ENCODE measurements at regions not wholly inside any gene's neighbourhood (a gene's known extent, or its start where the extent isn't known, plus 50 kb on each side); places are given as distances from the start of the nearest gene placed in this dataset.
"Not testable (repeated sequence)": the region's sequence is repeated elsewhere in the genome, so short reads cannot be mapped to it uniquely, and the experiment has no call there.

DNA sequence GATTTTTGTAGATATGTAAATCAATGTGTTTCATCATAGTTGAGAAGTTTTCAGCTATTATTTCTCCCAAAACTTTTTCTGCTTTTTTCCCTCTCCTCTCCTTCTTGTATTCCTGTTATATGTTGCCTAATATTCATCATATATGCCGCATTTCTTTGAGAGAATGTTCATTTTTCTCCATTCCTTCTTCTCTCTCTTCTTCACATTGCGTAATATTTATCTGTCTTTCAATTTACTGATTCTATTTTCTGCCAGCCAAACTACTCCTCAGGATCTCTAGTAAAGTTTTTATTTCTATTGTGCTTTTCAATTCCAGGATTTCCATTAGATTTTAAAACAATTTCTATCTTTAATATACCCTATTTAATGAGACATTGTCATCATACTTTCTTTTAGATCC is 896.8 kb downstream of the EPHA7 start:
- no peak for DNase-seq (ENCODE audit: low read depth in 3 of 3)

DNA sequence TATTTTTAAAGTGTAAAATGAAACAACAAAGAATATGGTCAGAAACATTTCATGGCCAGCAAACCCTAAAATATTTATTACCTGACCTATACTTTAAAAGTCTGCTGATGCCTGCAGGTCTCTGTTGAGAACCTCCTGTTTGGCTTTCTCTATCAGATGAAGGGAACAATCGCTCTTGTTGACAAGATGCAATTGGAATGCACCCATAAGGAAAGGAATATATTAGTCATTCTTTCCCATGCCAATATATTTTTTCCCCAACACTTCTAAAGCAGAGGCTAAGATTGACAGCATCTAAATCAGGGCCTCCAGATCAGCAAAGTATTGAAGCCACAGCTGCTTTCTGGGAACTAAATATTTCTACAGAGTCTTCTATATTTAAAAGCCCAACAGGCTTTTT is 897.8 kb downstream of the EPHA7 start:
- DNase-seq (ENCODE audit: low read depth in 3 of 3): no peak

DNA sequence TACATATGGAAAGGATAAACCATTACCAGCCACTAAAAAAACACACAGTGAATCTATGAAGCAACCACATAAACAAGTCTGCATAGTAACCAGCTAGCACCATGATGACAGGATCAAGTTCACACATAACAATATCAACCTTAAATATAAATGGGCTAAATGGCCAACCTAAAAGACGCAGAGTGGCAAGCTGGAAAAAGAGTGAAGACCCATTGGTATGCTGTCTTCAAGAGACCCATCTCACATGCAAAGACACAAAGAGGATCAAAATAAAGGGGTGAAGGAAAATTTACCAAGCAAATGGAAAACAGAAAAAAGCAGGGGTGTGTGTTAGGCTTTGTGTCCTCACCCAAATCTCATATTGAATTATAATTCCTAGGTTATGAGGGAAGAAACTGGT is 909.2 kb downstream of the EPHA7 start:
- no peak for DNase-seq (ENCODE audit: low read depth in 3 of 3)

DNA sequence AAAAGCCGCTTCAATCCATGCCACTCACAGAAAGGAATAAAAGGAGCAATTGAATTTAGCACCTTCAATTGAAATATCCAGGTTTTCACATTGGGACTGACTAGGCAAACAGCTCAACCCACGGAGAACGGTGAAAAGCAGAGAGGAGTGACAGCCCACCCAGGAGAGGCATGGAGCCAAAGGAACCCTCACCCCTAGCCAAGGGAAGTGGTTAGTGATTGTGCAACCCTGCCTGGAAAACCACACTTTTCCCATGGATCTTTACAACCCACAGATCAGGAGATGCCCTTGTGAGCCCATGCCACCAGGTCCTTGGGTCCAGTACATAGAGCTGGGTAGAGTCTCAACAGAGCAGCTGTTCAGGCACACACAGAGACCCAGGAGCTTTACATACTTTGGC is 911.8 kb downstream of the EPHA7 start:
- no peak for DNase-seq (ENCODE audit: low read depth in 3 of 3)

DNA sequence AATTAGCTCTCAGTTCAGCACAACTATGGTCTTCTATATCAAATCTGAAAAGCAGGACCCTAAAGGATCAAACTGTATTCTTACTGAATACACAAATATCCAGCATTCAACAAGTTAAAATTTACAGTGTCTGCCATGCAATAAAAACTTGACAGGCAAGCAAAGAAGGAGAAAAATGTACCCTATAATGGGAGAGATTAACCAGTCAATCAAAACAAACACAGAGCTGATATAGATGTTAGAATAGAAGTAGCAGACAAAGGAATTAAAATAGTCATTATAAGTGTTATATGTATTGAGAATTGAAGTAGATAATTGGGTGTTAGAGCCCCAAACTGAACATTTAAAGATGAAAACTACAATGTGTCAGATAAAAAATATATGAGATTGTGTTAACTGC is 914.9 kb downstream of the EPHA7 start:
- DNase-seq (ENCODE audit: low read depth in 3 of 3): no peak

DNA sequence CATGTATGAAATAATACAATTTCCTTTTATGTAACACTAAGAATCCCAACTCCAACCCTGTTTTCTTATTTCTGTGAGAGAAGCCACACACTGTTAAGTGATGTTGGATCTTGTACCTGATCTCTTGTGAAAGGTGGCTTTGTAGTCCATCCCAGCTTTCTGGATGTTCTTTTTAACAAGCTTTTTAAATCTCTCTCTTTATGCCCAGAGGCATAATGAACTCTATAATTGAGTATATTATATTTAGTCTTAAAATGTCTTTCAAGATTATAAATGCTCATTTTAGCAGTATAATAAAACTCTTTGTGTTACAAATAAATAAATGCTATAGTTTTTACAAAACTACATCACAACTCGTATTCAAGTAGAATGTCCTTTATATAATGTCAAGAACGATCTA is 922.1 kb downstream of the EPHA7 start:
- DNase-seq (ENCODE audit: low read depth in 3 of 3): no peak

DNA sequence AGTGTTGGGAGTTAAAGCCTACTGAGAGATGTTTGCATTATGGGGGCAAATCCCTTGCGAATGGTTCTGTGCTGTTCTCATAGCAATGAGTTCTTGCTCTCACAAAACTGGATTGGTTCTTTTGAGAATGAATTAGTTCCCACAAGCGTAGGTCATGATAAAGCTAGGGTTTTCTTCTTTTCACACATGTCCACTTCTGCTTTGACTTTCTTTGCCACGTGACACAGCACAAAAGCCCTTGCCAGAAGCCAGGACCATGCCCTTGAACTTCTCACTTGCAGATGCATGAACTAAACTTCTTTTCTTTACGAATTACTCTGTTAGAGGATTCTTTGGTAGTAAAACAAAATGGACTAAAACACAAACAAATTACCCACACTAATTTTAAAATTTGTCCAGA is 922.8 kb downstream of the EPHA7 start:
- no peak for DNase-seq (ENCODE audit: low read depth in 3 of 3)

DNA sequence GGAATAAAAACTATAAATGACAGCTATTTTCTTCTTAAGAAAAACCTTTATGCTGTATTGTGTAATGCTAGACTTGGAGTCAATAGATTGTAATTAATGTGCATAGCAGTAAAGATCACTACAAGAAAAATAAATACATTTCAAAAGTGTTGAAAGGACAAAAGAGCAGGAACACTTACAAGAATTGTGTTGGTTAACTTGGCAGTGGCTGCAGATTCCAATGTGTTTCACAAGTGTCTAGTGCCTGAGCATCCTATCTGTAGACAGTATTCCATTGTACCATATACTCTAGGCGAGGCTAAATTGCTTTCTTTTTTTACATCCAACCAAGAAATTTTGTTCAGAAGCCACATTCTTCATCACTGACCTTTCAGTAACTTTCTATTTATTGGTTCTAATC is 924.1 kb downstream of the EPHA7 start:
- DNase-seq (ENCODE audit: low read depth in 3 of 3): no peak

DNA sequence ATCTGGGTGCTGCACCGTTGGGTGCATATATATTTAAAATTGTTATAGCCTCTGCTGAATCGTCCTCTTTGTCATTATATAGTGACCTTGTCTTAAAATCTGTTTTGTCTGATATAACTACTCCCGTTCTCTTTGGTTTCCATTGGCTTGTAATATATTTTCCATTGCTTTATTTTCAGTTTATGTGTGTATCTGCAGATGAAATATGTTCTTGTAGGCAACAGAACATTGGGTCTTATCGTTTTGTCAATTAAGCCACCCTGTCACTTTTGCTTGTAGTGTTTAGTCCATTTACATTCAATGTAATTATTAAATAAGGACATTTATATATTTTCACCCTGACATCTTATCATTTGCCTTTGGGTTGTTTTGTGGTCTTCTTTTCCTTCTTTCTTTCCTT is 933.9 kb downstream of the EPHA7 start:
- DNase-seq (ENCODE audit: low read depth in 3 of 3): no peak

DNA sequence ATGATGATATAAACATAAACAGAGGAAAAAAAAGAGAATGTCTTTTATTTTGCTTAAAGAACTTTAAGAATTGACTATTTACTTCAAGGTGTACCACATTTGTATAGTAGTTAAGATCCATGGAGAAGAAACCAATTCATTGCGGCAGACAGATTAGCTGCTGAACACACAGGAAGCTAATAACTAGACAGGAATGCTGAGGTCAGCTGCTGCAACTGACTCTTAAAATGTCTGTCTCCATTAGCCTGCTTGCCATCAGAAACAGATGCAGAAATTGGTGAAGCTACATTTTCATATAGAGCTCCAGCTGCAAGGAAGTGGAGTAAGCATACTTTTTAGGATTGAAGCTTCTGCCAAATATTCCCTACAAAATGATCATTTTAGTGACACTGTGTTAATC is 939.5 kb downstream of the EPHA7 start:
- DNase-seq (ENCODE audit: low read depth in 3 of 3): no peak

DNA sequence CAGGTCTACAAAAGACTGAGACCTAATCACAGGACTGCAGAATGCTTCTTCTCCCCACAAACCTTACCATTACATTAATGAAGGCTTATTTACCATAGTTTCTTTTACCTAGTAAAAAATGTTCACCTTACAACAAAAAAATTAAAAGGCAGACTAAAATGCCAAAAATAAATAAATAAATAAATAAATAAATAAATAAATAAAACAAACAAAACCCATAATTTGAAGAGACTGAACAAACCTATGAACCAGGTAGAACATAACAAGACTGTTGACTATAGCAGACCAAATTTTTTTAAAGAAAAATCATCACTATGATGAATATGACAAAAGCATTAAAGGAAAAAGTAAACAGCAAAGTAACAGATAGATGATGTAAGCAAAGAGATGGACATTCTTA is 946.3 kb downstream of the EPHA7 start:
- no peak for DNase-seq (ENCODE audit: low read depth in 3 of 3)

DNA sequence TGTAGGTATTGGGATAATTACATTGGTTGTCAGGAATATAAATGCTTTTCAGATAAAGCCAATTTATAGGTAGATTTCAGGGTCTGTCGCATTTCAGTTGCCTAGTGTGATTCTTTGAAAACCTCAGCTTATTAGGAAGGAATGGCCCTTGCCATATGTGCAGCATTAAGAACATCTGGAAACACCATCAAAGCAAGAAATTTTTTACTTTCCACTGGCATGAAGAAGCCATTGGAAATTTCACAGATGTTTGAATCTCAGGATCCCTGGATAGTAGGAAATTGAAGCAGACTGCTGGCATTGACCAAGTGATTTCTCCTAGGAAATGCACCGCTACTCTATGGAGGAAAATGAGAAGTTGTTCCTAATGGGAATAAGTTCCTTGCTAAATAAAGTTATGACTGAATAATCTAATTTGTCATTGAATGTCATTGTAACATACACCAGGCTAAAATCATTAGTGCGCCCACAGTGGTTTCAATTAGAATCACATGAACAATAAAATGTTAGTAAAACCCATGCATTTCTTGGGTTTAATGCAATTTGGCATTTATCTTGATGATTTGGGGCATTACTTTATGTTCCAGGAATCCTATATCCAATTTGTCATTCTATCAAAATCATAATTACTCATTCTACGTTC is 950.1 kb downstream of the EPHA7 start:
- DNase-seq (ENCODE audit: low read depth in 3 of 3): no peak

DNA sequence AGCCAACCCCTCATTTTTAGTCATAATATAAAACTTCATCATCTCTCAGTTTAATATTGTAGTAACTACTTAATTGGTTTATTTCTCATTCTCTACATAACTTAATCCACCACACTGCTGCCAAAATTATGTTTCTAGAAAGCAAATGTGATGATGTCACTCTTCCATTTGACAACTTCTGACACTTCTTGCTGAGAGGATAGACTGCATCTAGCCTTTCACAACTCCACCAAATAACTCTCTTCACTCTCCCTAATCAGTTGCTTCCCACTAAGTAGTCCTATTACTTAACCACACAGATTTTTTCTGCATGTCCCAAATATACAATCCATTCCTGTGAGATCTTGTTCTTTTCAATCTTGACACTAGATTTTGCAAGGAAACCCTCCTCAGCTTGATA is 951.3 kb downstream of the EPHA7 start:
- DNase-seq (ENCODE audit: low read depth in 3 of 3): no peak

DNA sequence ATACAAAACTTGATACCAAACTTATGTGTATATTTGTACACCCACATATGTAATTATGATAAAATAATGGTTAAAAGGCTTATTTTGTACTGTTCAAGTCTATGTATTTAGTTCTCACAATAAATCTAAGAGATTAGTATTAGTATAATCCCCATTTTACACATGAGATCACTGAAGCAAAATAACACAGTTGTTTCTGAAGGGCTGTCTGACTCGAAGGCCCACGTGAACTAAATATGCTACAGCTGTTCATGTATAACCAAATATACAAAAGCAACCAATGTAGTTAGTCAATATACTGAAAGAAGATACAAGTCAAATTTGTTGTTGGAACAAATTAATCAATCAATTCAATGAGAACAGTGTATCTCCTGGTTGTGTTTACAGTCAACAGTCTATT is 959.2 kb downstream of the EPHA7 start:
- DNase-seq (ENCODE audit: low read depth in 3 of 3): no peak

DNA sequence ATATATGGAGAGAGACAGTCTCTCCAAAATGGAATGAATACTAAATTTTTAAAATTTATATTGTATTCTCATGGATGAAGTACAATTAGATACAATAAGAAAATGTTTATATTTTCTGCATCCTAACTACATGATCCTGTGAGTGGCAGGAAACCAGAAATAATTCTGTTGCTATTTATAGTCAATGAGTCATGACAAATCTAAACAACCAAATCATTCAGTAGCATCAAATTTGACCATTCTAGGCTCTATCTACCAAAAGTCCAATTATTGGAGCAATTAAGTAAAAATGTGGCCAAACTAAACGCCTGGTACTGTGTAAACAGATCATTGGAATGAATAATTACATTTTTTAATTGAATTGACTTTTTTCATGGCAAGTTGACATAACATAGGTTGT is 959.8 kb downstream of the EPHA7 start:
- DNase-seq (ENCODE audit: low read depth in 3 of 3): no peak

DNA sequence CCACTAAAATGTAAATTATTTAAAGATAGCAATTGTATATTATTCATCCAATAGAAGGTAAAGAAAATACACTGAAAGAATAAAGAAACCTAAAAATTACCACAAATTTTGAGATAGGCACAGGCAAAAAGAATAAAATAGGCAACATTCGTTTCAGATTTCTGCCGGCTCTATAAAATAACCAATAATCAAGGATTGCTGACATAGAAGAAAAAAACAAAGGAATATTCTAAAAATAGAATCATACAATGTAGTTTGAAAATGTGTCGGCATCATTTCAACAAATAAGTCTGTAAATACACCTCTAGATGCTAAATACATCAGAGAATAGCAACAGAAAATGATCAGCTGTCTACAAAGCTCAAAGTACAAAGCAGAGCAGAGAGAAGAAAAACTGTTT is 973.3 kb downstream of the EPHA7 start:
- DNase-seq (ENCODE audit: low read depth in 3 of 3): no peak

DNA sequence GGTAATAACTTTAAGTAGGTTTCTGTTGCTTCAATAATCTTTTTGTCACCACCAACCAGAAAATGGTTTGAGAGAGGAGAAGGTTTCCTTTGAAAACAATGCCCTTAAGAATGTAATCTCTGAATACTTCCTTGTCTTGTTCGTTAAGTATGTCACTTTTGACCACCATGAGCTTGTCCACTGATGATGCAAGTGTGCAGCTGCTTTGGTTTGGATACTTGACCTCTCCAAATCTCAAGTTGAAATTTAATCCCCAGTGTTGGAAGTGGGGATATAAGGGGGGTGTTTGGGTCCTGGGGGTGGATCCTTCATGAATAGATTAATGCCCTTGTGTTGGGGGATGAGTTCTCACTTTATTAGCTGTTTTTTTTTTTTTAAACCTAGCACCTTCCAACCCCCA is 985.4 kb downstream of the EPHA7 start:
- DNase-seq (ENCODE audit: low read depth in 3 of 3): no peak

DNA sequence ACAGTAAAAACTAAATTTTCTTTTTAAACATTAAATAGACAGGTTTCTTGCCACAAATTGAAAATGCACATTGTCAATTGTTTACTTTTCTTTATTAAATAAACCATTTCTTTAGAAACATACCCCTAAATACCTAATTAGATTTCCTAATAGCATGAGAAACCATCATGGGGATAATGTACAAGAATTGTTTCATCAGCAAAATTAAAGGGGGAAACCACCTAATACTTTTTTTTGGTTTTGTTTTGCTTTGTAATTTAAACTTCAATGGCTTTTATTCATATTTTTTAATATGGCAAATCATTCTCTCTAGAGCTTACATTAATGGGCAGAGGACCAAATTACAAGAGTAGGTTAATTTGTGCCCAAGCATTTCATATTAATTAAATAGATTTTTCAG is 987.9 kb downstream of the EPHA7 start:
- no peak for DNase-seq (ENCODE audit: low read depth in 3 of 3)

DNA sequence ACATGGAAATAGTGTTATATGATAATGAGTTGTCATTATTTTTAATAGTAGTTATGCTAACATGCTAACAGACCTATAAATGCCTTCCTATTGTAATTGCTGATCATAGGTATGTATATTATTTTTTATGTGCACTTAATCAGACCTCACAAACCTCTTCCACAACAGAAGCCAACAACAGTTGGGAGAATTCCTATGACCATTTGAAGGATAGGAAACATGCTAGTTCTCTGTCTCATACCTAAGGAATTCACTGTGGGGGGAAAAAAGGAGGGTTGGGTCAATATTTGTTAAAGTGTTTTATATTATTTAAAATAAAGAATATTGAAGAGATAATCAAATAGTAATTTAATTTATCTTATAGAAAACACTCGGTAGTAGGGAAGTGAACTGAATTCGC is 990.9 kb downstream of the EPHA7 start:
- DNase-seq (ENCODE audit: low read depth in 3 of 3): no peak

DNA sequence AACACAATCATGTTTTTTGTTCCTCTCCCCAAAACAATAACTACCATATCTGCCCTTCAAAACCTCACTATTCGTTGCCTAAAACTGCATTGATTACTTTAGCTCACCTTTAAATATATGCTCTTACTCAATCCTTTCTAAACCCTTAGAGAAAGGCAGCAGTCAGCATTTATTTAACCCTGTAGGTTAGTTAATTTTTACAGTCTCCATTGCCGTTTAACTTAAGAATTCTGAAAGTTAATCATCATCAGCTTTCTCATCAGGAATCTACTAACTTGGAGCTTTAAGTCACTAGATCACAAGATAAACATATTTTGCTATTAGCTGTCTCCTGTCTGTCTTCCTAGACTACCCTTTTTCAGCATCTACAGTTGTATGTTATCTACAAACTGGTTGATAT is 991.9 kb downstream of the EPHA7 start:
- DNase-seq (ENCODE audit: low read depth in 3 of 3): no peak

DNA sequence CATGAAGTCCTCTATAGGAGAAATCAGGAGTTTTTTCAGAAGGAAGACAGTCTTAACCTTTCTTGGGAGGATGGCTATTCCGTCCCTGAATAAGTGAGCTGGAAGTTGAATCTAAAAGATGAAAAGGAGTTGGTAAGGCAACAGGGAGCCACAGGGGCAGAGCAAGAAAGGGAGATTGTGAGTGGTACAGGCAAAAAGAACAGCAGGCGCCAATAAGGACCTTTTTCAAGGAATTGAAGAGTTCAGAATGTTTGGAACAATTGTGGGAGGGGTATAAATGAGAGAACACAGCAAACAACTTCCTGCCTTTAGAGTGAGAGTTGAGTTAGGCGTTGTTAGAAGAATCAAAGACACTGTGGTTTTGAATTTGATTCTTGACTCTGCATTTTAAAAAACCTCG is 1003.7 kb downstream of the EPHA7 start:
- no peak for DNase-seq (ENCODE audit: low read depth in 3 of 3)

DNA sequence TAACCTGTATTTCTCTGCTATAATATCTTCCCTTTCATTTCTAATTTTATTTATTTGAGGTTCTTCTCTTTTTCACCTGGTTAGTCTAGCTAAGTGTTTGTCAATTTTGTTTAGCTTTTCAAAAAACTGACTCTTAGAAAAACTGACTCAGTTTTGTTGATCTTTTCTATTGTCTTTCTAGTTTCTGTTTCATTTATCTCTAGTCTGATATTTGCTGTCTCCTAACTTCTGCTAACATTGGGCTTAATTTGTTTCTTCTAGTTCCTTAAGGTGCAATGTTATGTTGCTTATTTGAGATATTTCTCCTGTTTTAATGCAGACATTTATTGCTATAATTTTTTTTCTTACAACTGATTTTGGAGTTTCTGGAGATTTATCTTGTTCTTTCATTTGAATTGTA is 1011.0 kb downstream of the EPHA7 start:
- no peak for DNase-seq (ENCODE audit: low read depth in 3 of 3)

DNA sequence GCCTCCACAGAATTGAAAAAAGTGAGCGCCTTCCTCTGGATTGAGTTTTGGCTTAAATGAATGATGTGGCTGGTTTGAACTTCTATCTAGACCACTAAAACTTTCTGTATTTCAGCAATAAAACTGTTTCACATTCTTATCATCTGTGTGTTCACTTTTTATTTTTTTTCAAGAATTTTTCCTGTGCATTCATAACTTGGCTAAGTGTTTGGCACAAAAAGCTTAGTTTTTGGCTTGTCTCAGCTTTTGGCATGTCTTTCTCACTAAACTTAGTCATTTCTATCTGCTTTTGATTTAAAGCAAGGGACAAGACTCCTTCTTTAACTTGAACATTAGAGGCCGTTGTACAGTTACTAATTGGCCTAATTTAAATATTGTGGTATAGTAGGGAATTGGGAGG is 1015.1 kb downstream of the EPHA7 start:
- DNase-seq (ENCODE audit: low read depth in 3 of 3): no peak

DNA sequence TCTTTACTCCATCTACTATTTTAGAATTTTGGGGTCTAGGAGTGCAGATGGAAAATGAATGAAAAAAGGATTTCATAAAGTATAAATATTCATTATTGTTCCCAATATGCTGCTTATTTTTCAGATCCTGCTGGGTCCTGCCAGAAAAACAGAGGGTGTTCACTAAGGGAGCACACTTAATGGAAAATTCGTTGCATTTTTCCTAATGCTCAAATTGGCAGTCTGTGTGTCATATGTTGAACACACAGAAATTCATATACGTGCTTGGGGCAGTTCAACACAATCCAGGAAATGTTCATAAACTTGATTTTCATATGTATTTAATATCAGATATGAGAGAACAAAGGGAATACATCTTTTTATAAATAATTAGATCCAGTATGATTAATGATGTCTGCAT is 1019.4 kb downstream of the EPHA7 start:
- no peak for DNase-seq (ENCODE audit: low read depth in 3 of 3)

DNA sequence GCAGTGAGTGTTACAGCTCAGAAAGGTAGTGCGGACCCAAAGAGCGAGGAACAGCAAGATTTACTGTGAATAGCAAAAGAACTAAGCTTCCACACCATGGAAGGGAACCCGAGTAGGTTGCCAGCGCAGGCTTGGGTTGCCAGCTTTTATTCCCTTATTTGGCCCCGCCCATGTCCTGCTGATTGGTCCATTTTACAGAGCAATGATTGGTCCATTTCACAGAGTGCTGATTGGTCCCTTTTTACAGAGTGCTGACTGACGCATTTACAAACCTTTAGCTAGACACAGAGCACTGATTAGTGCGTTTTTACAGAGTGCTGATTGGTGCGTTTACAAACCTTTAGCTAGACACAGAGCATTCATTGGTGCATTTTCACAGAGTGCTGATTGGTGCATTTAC is 1030.7 kb downstream of the EPHA7 start:
- not testable (repeated sequence) for DNase-seq (ENCODE audit: low read depth in 3 of 3)
